GM21786 (cell line): ENCODE measurements at regions not wholly inside any gene's neighbourhood (a gene's known extent, or its start where the extent isn't known, plus 50 kb on each side); places are given as distances from the start of the nearest gene placed in this dataset.

Source experiments
- ATAC-seq: cut with Tn5 transposase; IDR thresholded peaks from one replicate; pipeline ENCODE4 v1.9.1; 2021; ENCODE audit not compliant: unreplicated experiment

DNA sequence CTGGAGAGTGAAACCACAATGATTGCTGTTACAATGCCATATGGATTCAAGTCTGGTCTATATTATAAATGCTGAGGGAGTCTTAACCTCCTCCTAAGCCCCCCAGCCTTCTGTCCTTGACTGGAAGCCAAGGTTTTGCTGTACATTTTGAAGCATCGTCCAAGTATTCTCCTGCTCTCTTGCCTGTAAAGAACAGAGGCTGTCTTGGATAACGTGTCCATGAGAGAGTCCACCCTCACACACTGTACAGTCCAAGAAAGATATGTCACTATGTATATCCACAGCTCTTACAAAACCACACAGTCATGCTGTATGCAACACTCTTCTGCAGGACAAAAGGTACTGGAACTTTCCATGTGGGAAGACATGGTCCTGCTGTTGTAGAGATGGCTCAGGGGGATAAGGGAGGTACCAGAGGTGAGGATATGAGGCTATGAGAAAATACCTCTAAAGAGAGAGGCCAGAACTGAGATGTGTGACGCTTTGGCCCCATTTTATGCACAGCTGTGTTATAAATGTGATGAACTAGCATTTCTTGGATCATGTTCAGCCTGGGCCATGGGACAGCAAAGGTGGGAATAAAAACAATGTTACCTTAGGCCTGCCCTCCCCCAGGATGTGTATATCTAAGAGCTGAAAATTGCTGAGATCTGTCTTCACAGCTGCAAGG lies 678.6 kb downstream of the IQCM start:
- no peak for ATAC-seq

GRCh38 chr4:149135062-149135461 lies 680.6 kb downstream of the IQCM start:
- no peak for ATAC-seq

- ATAC-seq, result no peak
Observed at GRCh38 chr4:149121023-149121404, 678.8 kb upstream of the NR3C2 start.

- ATAC-seq, result no peak
Observed at GRCh38 chr4:149120331-149121022, 678.3 kb upstream of the NR3C2 start.

GRCh38 chr4:149116806-149117205 lies 674.6 kb upstream of the NR3C2 start:
- ATAC-seq, result no peak

DNA sequence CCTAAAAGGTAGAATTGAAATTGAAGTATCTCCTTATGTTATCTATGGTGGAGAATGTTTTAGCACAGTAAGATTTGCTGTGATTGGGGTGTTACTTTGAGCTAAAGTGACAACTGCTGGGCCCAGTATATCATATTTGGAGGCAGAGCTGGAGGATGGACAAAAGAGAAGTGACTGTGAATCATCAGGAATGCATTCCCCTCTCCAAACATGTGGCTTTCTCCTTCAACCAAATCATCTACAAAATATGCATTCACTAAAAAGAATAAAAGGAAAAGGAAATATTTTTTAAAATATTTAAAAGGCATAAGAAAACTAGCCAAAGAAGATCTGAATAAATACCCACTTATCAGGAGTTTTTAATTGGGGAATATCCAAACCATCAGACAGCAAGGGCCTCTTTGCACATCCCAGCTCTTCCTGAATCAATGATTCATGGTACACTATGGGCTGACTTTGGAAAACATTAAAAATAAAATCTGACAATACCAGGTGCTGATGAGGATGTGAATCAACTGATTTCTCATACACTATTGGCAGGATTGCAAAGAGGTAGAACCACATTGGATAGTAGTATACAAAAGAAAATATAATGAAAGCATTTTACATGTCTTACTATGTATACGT lies 671.7 kb upstream of the NR3C2 start:
- no peak for ATAC-seq

DNA sequence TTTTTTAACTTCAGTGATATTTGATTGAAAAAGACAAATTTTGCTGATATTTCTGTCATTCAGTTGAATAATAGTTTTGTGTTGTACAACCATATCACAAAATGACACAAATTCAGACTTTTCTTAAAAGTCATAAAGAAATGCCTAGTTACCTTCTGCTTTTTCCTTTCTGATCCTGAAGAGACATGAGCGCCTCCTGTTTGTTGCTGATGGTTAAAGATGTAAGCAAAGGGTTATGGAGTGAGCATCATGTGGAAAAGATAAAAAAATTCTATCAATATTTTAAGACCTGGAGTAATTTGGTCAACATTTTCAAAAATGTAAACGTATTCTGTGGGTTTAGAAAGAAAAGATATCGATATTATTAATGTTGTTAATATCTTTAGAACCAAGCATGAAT lies 669.9 kb upstream of the NR3C2 start:
- no peak for ATAC-seq

DNA sequence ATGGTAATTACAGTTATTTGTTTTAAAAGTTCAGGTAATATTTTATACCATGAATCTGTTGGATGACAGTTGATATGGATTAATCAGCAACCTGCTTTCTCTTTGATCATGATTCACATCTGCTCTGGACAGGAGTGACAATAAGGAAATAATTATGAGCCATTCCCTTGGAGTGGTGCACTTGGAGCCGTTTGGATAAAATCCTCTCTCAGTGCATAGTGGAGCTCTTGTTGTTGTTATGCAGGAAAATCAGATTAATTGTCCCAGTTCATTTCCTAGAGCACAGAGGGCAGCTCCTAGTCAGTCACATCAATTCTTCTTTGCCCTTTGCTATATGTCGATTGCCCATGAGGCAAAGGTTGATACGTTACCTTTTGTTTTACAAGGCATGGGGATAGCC lies 668.3 kb upstream of the NR3C2 start:
- no peak for ATAC-seq

GRCh38 chr4:149108626-149109025 lies 666.4 kb upstream of the NR3C2 start:
- ATAC-seq, result no peak

GRCh38 chr4:149102765-149103164 lies 660.6 kb upstream of the NR3C2 start:
- ATAC-seq, result no peak

DNA sequence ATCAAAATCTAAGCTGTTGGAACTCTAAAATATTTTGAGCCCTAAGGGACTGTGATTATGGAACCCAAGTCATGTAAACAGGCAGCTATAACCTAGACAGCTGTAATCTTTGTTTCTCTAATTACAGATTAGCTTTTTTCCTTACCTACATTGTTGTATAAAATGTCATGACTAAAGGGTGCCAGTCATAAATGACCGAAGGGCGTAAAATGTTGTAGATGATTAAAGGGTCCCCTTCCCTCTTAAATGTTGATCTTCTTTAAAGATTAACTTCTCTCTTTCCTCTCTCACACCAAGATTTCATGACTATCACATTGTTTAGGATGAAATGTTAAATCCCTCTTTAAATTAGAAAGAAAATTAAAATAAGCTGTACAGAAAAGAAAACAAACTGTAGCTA lies 659.4 kb upstream of the NR3C2 start:
- no peak for ATAC-seq

- no peak for ATAC-seq
Observed at GRCh38 chr4:149095811-149096210, 653.6 kb upstream of the NR3C2 start.

DNA sequence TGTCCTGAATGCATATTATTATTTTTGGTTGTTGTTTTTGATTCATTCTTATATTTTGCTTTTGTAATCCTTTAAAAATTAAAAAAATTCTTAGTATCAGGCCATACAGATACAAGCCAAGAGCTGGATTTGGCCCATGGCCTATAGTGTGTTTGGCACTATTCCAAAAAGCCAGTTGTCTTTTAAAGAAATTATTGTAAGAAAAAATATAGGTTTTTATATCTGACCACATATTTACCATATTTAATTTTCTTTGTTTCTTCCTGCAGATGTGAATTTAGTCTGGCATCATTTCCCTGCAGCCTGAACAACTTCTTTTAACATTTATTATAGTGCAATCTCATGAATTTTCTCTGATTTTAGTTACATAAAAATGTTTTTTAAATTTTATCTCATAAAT lies 652.8 kb upstream of the NR3C2 start:
- ATAC-seq, result no peak

DNA sequence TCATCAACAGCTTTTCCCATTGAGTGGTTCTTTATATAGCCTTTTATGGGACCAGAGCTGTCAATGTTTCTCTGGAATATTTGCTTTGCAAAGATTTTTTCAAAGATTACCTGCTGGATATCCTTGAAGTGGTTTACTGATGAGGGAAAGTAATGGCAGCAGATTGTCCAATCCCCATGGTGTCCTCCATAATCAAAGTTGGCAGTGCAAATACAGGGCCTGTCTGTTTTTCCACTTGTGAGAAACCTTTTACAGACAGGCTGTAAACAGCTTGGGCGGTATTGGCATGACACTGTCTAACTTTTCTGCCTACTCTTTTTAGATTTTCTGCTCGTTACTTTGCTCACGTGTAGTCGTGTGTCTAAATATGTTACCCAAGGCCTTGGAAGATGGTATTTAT lies 641.9 kb upstream of the NR3C2 start:
- ATAC-seq, result no peak

DNA sequence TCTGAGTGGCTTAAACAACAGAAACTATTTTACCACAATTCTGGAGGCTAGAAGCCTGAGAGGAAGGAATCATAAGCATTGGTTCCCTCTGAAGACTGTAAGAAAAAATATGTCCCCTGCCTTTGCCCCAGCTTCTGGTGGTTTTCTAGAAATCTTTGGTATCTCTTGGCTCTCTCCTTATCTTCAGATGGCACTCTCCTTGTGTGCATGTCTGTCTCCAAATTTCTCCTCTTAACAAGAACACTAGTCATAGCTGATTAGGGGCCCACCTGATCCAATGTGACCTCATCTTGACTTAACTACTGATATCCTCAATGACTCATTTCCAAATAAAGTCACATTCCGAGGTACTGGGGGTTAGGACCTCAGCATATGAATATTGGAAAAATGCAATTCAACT lies 635.0 kb upstream of the NR3C2 start:
- ATAC-seq, result no peak

DNA sequence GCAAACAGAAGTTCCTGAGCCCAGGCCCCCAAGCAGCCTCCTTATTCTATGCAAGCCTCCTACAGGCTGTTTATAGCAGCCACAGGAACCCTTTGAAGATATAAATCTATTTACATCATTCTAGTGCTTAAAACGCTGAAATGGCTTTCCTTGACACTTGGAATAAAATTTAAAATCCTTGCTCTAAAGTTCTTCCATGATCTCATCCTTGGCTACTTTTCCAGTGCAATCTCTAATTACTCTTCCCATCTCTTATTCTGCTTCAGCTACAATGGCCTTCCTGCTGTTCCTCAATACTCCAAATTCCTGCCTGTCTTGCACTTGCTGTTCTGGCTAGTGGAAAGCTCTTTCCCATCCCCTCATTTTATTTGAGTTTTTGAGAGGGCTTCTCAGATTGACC lies 634.2 kb upstream of the NR3C2 start:
- no peak for ATAC-seq

DNA sequence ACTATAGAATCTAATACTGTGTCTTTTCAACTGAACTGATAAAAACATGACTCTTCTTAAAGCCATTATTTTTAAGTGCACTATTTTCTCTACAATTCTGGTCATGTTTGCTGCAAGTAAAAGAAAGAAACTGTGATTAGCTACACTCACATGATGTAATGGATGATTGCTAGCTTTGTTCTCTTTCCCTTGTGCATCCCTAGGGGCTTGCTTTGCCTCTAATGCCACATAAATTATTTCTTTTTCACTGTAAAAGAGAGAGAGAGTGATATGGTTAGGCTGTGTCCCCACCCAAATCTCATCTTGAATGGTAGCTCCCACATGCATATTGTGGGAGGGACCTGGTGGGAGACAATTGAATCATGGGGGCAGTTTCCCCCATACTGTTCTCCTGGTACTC lies 630.2 kb upstream of the NR3C2 start:
- ATAC-seq, result no peak

DNA sequence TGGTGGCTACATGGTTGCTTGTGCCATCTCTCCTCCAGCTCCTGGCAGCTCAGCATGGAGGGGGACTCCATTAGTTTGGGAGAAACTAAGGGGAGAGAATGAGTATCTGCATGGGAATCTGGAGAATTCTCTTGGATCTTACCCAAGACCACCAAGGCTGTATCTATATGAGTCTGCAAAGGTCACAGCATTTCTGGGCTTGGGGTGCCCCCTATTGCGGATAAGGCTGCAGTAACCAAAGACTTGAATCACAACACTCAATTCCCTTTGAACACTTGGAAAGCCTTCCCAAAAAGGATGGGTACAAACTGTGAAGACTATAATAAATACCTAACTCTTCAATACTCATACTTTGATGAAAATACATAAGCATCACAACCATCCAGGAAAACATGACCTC lies 623.5 kb upstream of the NR3C2 start:
- no peak for ATAC-seq

DNA sequence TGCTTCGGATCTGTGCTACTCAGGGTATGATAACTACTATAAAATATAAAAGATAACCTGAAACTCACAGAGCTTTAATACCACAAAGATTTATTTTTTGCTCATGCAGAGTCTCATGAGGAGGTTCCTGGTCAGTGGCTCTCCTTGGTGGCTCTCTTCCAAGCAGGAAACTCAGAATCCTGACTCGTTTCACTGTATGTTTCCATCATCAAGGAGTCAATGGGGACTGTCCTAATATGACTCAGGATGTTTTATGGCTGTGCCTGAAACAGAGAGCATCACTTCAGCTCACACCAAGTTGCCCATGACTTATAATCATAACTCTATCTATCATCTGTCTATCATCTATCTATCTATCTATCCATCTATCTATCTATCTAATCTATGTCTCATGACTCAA lies 620.8 kb upstream of the NR3C2 start:
- ATAC-seq, result no peak

GRCh38 chr4:149057594-149057993 lies 615.4 kb upstream of the NR3C2 start:
- no peak for ATAC-seq

- ATAC-seq, result no peak
Observed at GRCh38 chr4:149056615-149057014, 614.4 kb upstream of the NR3C2 start.

DNA sequence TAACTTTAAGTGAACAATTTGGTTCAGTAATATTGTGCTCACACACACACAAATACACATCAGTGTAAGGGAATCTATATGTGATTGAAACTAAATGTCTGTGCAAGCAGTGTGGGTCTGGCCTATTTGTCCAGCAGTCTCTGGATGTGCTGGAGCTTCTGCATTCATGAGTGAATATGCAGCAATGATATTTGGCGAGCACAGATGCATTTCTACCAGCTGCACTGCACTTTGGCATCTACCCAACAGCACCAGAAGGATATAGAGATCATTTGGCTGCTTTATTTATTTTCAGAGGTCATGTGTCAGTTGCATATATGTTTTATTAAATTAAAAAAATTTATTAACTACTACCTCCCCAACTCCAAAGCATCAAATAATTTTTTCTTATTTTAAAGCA lies 613.4 kb upstream of the NR3C2 start:
- no peak for ATAC-seq

DNA sequence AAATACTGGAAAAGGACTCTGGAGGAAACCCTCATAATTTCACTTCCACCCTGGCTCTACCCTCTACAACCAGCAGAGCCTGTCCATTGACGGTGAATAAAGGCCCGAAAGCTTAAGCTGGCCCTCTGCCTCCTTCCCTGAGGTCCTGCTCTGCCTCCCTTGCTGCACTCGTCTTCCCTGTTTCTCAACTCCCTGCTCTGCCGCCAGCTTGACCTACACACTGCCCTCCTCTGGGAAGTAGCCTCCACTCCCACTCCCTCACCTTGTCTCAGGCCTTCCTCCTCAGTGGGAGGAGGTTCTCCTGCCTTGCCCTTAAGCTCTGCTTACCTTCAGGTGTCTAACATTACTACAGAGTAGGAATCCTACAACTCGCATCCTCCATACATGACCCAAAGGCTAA lies 608.6 kb upstream of the NR3C2 start:
- ATAC-seq, result no peak
